Sigmoid colon (tissue), 6 donors: ENCODE measurements at regions not wholly inside any gene's neighbourhood (a gene's known extent, or its start where the extent isn't known, plus 50 kb on each side); places are given as distances from the start of the nearest gene placed in this dataset.
"Not testable (repeated sequence)": the region's sequence is repeated elsewhere in the genome, so short reads cannot be mapped to it uniquely, and the experiment has no call there.

Experiments
- DNase-seq: peaks from one replicate; pipeline ENCODE4 v3.0.0-alpha.2; 2019
- H3K27ac ChIP-seq, 4 donors: fragments of 200-600 bp; sonication (generic); one replicate each; pipeline ENCODE4 v1.5.1; 2016 to 2019; ENCODE audit warnings: mild to moderate bottlenecking in 1 of 4
- H3K27me3 ChIP-seq, 3 donors: fragments of 200-600 bp; sonication (generic); one replicate each; pipeline ENCODE4 v1.5.1; 2019; ENCODE audit warnings: mild to moderate bottlenecking in 1 of 3
- H3K36me3 ChIP-seq, 4 donors: fragments of 200-600 bp; sonication (generic); one replicate each; pipeline ENCODE4 v1.5.1; 2016 to 2019
- H3K4me1 ChIP-seq, 4 donors: fragments of 200-600 bp; sonication (generic); one replicate each; pipeline ENCODE4 v1.5.1; 2017 to 2019
- H3K4me3 ChIP-seq, 4 donors: fragments of 200-600 bp; sonication (generic); one replicate each; pipeline ENCODE4 v1.5.1; 2017 to 2019; ENCODE audit warnings: mild to moderate bottlenecking in 2 of 4, moderate library complexity in 1 of 4
- H3K9me3 ChIP-seq, 4 donors: fragments of 200-600 bp in 3 of 4; sonication (generic) in 3 of 4; one replicate each; pipeline versions ENCODE4 v1.5.1 to v1.6.1; 2013 to 2019
- CTCF ChIP-seq, 4 experiments: fragments of 450-650 bp in 3 of 4; fragments of 200-600 bp in 1 of 4; IDR thresholded peaks; one replicate each; pipeline ENCODE4 v1.5.1; 2016 to 2019; ENCODE audit warnings: antibody characterized with exemption in 4 of 4, mild to moderate bottlenecking in 3 of 4, moderate library complexity in 2 of 4
- EP300 ChIP-seq, 4 donors: sonication (generic); formaldehyde crosslinking; IDR thresholded peaks; one replicate each; pipeline ENCODE4 v1.6.1; 2017; ENCODE audit warnings: antibody characterized with exemption in 4 of 4
- POLR2A ChIP-seq, 2 donors: fragments of 450-650 bp; IDR thresholded peaks; one replicate each; pipeline ENCODE4 v1.6.1; 2016; ENCODE audit warnings: antibody characterized with exemption in 2 of 2, mild to moderate bottlenecking in 2 of 2, moderate library complexity in 2 of 2
- POLR2AphosphoS5 ChIP-seq, 4 donors: sonication (generic); formaldehyde crosslinking; IDR thresholded peaks; one replicate each; pipeline ENCODE4 v1.6.1; 2017; ENCODE audit warnings: antibody characterized with exemption in 4 of 4
- WGBS, 2 donors: extraction: QIAGEN DNeasy Blood & Tissue Kit; methylation state at CpG; one replicate each; pipeline ENCODE4 v1.1.7; 2013; 5-methylcytosine and 5-hydroxymethylcytosine counted together
- intact Hi-C: fragments of 100-400 bp; cut with DNase I; formaldehyde crosslinking; loops from one replicate; pipeline ENCODE4 v1.15.1; 2023
- donor health status: healthy with polysubstance abuse.
- donor health status: healthy.

GRCh38 chr20:24853916-24854315 is 95.2 kb upstream of the CST7 start:
- H3K27me3 ChIP-seq, result peaks cover 0 to 4% (median 0%) of the 10 kb centered on the region in 3 donors
- TF ChIP-seq POLR2AphosphoS5 (IDR thresholded peaks at IDR 0.05) (no peak), CTCF (IDR thresholded peaks at IDR 0.05) (no peak), POLR2A (IDR thresholded peaks at IDR 0.05) (no peak), EP300 (IDR thresholded peaks at IDR 0.05) (no peak)
- WGBS, 2 donors, result 32 to 69% methylated on average over 1 of the region's 1 CpG
- DNase-seq, result no peak
- no peaks in the 10 kb centered on the region for H3K4me1 ChIP-seq
- H3K27ac ChIP-seq, result no peak overlapping the region
- H3K9me3 ChIP-seq, result peaks cover 0 to 5% (median 0%) of the 10 kb centered on the region in 4 donors
- H3K36me3 ChIP-seq, result no peaks in the 10 kb centered on the region
- intact Hi-C loops, result no loop called here
- H3K4me3 ChIP-seq, result no peak overlapping the region

- no peaks in the 10 kb centered on the region for H3K27me3 ChIP-seq
- H3K4me1 ChIP-seq, result no peaks in the 10 kb centered on the region
- intact Hi-C loops, result no loop called here
- TF ChIP-seq CTCF (IDR thresholded peaks at IDR 0.05), result no peak
- TF ChIP-seq POLR2A (IDR thresholded peaks at IDR 0.05), result no peak
- no peak for TF ChIP-seq POLR2AphosphoS5 (IDR thresholded peaks at IDR 0.05)
- no peak for TF ChIP-seq EP300 (IDR thresholded peaks at IDR 0.05)
- H3K9me3 ChIP-seq, result peaks cover 0 to 5% (median 0%) of the 10 kb centered on the region in 4 donors
- H3K4me3 ChIP-seq, result no peak overlapping the region
- 84 to 91% methylated on average over 1 of the region's 1 CpG for WGBS, 2 donors
- no peak for DNase-seq
- no peak overlapping the region for H3K27ac ChIP-seq
- no peaks in the 10 kb centered on the region for H3K36me3 ChIP-seq
These were observed 93.2 kb upstream of the CST7 start for GRCh38 chr20:24855848-24856247.

GRCh38 chr20:24858500-24858899 is 90.6 kb upstream of the CST7 start:
- H3K36me3 ChIP-seq, H3K9me3 ChIP-seq, DNase-seq, H3K4me1 ChIP-seq, H3K27ac ChIP-seq, H3K4me3 ChIP-seq, intact Hi-C loops, H3K27me3 ChIP-seq: not testable (repeated sequence)
- 62 to 82% methylated on average over 9 of the region's 9 CpGs for WGBS, 2 donors

- intact Hi-C loops, result no loop called here
- DNase-seq, result no peak
These were observed 89.5 kb upstream of the CST7 start for GRCh38 chr20:24859539-24859938.

GRCh38 chr20:24862186-24862585 is 86.9 kb upstream of the CST7 start:
- 82 to 88% methylated on average over 4 of the region's 4 CpGs for WGBS, 2 donors
- no peak overlapping the region for H3K27ac ChIP-seq
- DNase-seq, result no peak
- H3K4me3 ChIP-seq, result no peak overlapping the region
- intact Hi-C loops, result no loop called here
- H3K4me1 ChIP-seq, result no peaks in the 10 kb centered on the region
- TF ChIP-seq EP300 (IDR thresholded peaks at IDR 0.05), result no peak
- no peak for TF ChIP-seq POLR2A (IDR thresholded peaks at IDR 0.05)
- no peak for TF ChIP-seq POLR2AphosphoS5 (IDR thresholded peaks at IDR 0.05)
- TF ChIP-seq CTCF (IDR thresholded peaks at IDR 0.05), result no peak
- H3K9me3 ChIP-seq, result peaks cover 0 to 7% (median 2%) of the 10 kb centered on the region in 4 donors
- H3K36me3 ChIP-seq, result no peaks in the 10 kb centered on the region
- no peaks in the 10 kb centered on the region for H3K27me3 ChIP-seq

More at GRCh38 chr20:24859539-24859938, 89.5 kb upstream of the CST7 start:
- TF ChIP-seq POLR2A (IDR thresholded peaks at IDR 0.05) (no peak), CTCF (IDR thresholded peaks at IDR 0.05) (no peak), EP300 (IDR thresholded peaks at IDR 0.05) (no peak), POLR2AphosphoS5 (IDR thresholded peaks at IDR 0.05) (no peak)
- Histone ChIP-seq H3K27ac (no peak overlapping the region), H3K36me3 (no peaks in the 10 kb centered on the region), H3K9me3 (no peaks in the 10 kb centered on the region), H3K4me3 (no peak overlapping the region), H3K4me1 (no peaks in the 10 kb centered on the region), H3K27me3 (no peaks in the 10 kb centered on the region)
- WGBS, 2 donors, result 92 to 95% methylated on average over 8 of the region's 8 CpGs
